ENCODE measurements at regions not wholly inside any gene's neighbourhood (a gene's known extent, or its start where the extent isn't known, plus 50 kb on each side); places are given as distances from the start of the nearest gene placed in this dataset.

DNA sequence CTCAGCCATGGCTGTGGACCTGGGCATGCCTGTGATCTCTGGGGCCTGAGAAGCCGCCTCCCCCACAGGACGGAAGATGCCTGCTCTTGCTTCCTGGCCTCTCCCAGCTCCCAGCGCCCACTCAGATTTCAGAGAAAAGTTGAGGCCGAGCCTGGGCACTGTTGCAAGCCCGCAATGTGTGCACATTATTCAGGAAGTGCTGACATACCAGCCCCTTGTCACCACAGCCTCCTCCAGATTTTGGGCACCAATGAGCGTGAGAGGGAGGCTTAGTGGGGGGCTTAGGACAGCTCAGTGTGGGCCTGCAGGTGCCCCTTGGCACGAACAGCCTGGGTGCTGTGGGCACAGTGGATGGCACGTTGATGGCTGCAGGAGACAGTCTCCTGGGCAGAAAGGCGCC, 1400.9 kb upstream of the ALCAM start:
- Histone ChIP-seq H3K27me3 (ENCODE audit: control insufficient read depth, insufficient read depth, low read length) (no peaks in the 10 kb centered on the region), H3K36me3 (ENCODE audit: control insufficient read depth, insufficient read depth, low read length) (no peaks in the 10 kb centered on the region), H3K9ac (ENCODE audit: low read length) (no peak overlapping the region), H3K4me3 (ENCODE audit: low read length) (no peak overlapping the region), H3K27ac (ENCODE audit: low read depth, low read length) (no peak overlapping the region), H3K4me1 (ENCODE audit: control insufficient read depth, insufficient read depth, low read length) (no peaks in the 10 kb centered on the region)

DNA sequence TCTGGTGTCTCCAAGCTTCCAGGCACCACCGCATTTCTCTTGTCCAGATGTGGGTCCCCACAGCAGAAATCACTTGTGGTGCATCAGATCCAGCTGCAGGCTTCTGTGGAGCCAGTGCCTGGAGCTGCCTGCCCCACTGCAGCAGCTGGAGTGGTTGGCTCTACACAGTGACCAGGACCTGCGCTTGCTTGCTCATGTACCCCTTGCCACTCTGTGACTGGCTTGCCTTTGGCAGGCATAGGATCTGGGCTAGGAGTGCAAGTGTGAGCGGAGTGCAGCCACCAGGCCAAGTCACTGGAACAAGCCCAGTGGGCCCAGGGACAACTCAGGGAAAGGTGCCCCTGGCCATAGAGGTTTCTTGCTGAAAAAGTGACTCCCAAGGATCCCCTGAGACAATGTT, 1400.0 kb upstream of the ALCAM start:
- no peak overlapping the region for H3K27ac ChIP-seq (ENCODE audit: low read depth, low read length)

DNA sequence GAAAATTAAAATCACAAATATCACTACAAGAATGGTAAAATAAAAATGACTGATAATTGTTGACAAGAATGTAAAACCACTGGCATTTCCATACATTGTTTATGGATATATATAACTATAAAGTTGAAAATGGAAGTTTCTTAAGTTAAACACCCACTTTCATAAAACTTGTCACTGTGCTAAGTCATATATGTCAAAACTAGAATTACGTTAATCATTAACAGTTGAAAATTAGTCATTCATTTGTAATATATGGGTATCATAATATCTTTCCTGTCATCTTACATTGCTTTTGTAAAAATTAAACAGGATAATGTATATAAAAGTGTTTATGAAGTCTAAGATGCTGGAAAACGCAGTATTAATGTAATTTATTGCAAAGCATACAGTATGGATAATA, 1398.6 kb upstream of the ALCAM start:
- no peaks in the 10 kb centered on the region for H3K27me3 ChIP-seq (ENCODE audit: control insufficient read depth, insufficient read depth, low read length)
- H3K4me1 ChIP-seq (ENCODE audit: control insufficient read depth, insufficient read depth, low read length) = no peaks in the 10 kb centered on the region
- no peak overlapping the region for H3K27ac ChIP-seq (ENCODE audit: low read depth, low read length)
- H3K4me3 ChIP-seq (ENCODE audit: low read length) = no peak overlapping the region
- no peaks in the 10 kb centered on the region for H3K36me3 ChIP-seq (ENCODE audit: control insufficient read depth, insufficient read depth, low read length)
- H3K9ac ChIP-seq (ENCODE audit: low read length) = no peak overlapping the region

More for the DNA sequence above, 1400.0 kb upstream of the ALCAM start:
- Histone ChIP-seq H3K36me3 (ENCODE audit: control insufficient read depth, insufficient read depth, low read length) (no peaks in the 10 kb centered on the region), H3K27me3 (ENCODE audit: control insufficient read depth, insufficient read depth, low read length) (no peaks in the 10 kb centered on the region), H3K9ac (ENCODE audit: low read length) (no peak overlapping the region), H3K4me1 (ENCODE audit: control insufficient read depth, insufficient read depth, low read length) (no peaks in the 10 kb centered on the region), H3K4me3 (ENCODE audit: low read length) (no peak overlapping the region)

DNA sequence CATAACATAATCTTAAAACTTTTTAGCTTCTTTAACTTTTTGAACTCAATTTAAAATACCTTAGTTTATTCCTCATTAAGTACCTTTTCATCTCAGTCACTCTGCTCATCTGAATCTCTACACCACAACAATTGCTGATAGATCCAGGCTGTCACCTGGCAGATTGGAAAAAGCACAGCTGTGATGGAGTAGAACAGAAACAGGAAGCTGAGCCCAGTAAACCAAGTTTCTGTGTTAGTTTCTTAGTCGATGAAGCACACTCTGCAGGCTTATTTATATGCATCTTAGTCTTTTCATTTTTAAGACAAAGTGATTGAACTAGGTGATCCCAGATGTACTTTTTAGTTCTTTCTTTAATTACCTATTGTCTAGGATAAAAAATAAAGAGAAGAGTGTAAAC, 1398.0 kb upstream of the ALCAM start:
- Histone ChIP-seq H3K36me3 (ENCODE audit: control insufficient read depth, insufficient read depth, low read length) (no peaks in the 10 kb centered on the region), H3K27me3 (ENCODE audit: control insufficient read depth, insufficient read depth, low read length) (no peaks in the 10 kb centered on the region), H3K4me3 (ENCODE audit: low read length) (no peak overlapping the region), H3K9ac (ENCODE audit: low read length) (no peak overlapping the region), H3K27ac (ENCODE audit: low read depth, low read length) (no peak overlapping the region), H3K4me1 (ENCODE audit: control insufficient read depth, insufficient read depth, low read length) (no peaks in the 10 kb centered on the region)

DNA sequence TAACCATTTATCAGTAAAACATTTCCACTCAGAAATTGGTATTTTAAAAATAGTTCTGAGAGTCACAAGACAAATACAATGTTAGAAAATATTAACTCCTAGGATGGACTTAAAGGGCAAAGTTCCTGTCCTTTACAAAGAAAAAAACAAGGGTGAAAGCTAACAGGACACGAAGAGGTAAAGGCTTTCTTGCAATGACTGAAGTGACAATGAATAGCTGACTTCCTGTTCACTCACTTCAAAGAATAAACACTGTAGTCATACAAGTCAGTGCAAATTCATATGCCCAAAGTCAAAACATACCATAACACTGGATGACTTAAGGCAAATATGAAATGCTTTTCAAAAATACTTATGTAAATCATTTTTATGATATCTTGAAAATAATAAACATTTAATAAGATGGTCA, 1389.8 kb upstream of the ALCAM start:
- H3K36me3 ChIP-seq (ENCODE audit: control insufficient read depth, insufficient read depth, low read length) = no peaks in the 10 kb centered on the region
- H3K4me1 ChIP-seq (ENCODE audit: control insufficient read depth, insufficient read depth, low read length) = no peaks in the 10 kb centered on the region
- no peak overlapping the region for H3K9ac ChIP-seq (ENCODE audit: low read length)
- H3K27me3 ChIP-seq (ENCODE audit: control insufficient read depth, insufficient read depth, low read length) = no peaks in the 10 kb centered on the region
- no peak overlapping the region for H3K4me3 ChIP-seq (ENCODE audit: low read length)
- H3K27ac ChIP-seq (ENCODE audit: low read depth, low read length) = no peak overlapping the region

DNA sequence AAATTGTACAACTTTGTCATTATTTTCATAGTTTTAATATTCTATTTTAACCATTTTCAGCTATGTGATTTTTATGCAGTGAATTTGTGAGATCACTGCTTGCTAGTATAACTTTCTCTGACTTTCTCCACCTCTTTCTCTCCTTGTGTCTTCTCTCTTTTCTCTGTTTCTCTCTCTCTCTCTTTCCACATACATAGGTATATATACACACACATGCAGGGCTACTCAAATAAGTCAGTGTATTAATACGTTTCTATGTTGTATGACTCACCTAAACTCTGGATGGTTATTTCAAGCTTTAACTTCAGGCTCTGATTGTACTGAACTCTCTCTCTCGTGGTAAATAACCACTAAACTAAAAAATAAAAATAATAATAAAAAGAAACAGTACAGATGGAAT, 1389.3 kb upstream of the ALCAM start:
- no peaks in the 10 kb centered on the region for H3K4me1 ChIP-seq (ENCODE audit: control insufficient read depth, insufficient read depth, low read length)
- H3K9ac ChIP-seq (ENCODE audit: low read length) = no peak overlapping the region

DNA sequence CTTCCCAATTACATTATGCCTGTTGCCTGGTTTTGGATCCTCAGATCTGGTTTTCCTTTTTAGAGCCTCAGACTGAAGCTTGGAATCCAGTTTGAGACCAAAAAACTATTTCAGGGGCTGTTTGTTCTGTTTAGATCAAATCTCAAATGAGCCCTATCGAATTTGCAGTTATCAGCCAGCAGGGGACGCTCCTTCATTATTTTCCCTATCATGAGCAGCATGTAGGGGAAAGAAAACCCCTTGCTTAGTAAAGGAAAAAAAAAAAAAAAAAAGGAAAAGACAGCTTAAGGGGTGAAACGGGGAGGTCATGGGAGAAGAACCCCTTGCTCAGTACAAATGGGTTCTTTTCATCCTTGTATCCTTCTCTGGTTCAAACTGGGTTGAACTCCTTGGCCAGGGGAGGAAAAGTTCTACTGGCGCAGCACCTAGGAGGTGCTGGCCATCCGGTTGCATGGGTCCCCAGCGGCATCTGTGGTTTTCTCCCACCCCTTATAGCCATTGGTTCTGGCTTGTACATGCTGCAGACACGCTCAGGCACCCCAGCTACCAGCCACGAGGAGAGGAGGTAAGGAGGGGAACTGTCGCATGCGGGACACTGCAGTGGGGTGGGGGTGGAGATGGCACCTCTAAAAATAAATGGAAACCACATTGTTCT, 1375.1 kb upstream of the ALCAM start:
- H3K4me3 ChIP-seq (ENCODE audit: low read length) = no peak overlapping the region
- H3K27ac ChIP-seq (ENCODE audit: low read depth, low read length) = no peak overlapping the region
- no peaks in the 10 kb centered on the region for H3K4me1 ChIP-seq (ENCODE audit: control insufficient read depth, insufficient read depth, low read length)
- no peaks in the 10 kb centered on the region for H3K36me3 ChIP-seq (ENCODE audit: control insufficient read depth, insufficient read depth, low read length)
- no peaks in the 10 kb centered on the region for H3K27me3 ChIP-seq (ENCODE audit: control insufficient read depth, insufficient read depth, low read length)
- no peak overlapping the region for H3K9ac ChIP-seq (ENCODE audit: low read length)

More for the DNA sequence above, 1389.3 kb upstream of the ALCAM start:
- H3K27me3 ChIP-seq (ENCODE audit: control insufficient read depth, insufficient read depth, low read length) = no peaks in the 10 kb centered on the region
- H3K27ac ChIP-seq (ENCODE audit: low read depth, low read length) = no peak overlapping the region
- H3K36me3 ChIP-seq (ENCODE audit: control insufficient read depth, insufficient read depth, low read length) = no peaks in the 10 kb centered on the region
- H3K4me3 ChIP-seq (ENCODE audit: low read length) = no peak overlapping the region

DNA sequence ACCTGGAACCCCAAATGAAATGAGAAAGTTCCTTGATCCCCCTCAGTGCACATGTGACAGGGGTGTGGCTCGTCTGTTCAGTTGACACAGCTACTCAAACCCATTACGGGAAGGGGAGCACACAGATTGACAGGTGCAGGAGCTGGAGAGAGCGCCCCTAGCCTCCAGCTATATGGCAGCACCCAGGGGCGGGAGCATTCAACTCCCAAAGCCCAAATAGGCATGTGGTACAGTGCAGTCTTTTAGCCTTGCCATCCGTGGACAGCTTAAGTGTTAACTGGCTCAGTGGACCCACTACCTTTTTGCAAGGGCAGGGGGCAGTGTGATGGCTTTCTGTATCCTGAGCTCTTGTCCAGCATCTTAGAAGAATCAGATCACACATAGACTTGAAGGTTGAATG, 1374.2 kb upstream of the ALCAM start:
- Histone ChIP-seq H3K4me3 (ENCODE audit: low read length) (no peak overlapping the region), H3K4me1 (ENCODE audit: control insufficient read depth, insufficient read depth, low read length) (no peaks in the 10 kb centered on the region), H3K27ac (ENCODE audit: low read depth, low read length) (no peak overlapping the region), H3K9ac (ENCODE audit: low read length) (no peak overlapping the region), H3K36me3 (ENCODE audit: control insufficient read depth, insufficient read depth, low read length) (no peaks in the 10 kb centered on the region), H3K27me3 (ENCODE audit: control insufficient read depth, insufficient read depth, low read length) (no peaks in the 10 kb centered on the region)

DNA sequence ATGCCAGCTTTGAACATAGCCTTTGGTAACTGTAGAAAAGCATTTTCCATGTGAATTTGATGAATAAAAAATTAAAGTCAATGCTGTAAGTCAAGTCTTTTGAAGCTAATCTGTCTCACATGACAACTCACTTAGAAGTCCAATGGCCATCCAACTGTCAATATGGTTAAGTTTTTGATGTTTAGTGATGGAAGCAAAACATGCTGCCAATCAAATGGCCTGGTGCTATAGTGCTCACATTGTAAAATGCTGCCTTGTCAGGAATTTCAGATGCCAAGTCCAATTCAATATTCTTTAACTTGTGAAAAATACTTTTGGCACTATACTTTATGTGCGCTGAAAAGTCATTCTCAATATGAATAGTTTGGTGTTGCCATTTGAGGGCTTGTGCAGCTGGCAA, 1361.8 kb upstream of the ALCAM start:
- no peak overlapping the region for H3K27ac ChIP-seq (ENCODE audit: low read depth, low read length)
- H3K27me3 ChIP-seq (ENCODE audit: control insufficient read depth, insufficient read depth, low read length) = no peaks in the 10 kb centered on the region
- H3K9ac ChIP-seq (ENCODE audit: low read length) = no peak overlapping the region
- H3K4me3 ChIP-seq (ENCODE audit: low read length) = no peak overlapping the region
- no peaks in the 10 kb centered on the region for H3K36me3 ChIP-seq (ENCODE audit: control insufficient read depth, insufficient read depth, low read length)
- no peaks in the 10 kb centered on the region for H3K4me1 ChIP-seq (ENCODE audit: control insufficient read depth, insufficient read depth, low read length)

DNA sequence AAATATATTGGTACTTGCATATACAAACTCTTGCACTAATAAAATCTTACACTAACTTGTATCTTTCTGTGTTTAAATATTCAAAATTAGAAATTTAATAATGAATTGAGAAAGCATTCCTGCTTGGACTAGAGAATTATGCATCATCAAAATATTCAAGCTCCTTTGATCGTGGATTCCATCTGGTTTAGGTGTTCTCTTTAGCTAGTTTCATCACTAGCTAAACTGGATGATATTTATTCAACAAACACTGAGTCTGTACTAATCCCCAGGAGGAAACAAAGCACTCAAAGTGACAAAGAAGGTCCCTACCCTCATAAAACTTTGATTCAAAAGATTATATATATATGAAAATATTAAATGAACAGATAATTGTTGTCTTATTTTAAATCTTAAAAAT, 1360.9 kb upstream of the ALCAM start:
- no peak overlapping the region for H3K27ac ChIP-seq (ENCODE audit: low read depth, low read length)
- H3K4me3 ChIP-seq (ENCODE audit: low read length) = no peak overlapping the region

DNA sequence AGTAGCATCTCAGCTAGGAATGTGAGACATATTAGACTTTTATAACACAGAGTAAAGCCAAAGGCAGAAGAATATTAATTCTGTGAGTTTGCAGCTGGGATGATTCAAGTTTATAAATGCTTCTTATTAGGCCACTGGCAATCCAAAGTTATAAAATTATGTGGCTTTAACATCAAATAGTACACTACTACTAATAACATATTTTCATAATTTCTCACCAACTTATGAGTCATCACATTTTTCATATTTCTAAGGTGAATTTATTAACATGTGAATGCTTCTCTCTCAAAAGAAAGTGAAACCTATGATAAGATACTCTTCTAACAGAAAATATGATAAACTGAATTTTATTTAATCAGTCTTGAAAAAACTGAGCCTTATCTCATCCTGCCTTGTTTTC, 1348.2 kb upstream of the ALCAM start:
- Histone ChIP-seq H3K36me3 (ENCODE audit: control insufficient read depth, insufficient read depth, low read length) (no peaks in the 10 kb centered on the region), H3K4me3 (ENCODE audit: low read length) (no peak overlapping the region), H3K27me3 (ENCODE audit: control insufficient read depth, insufficient read depth, low read length) (no peaks in the 10 kb centered on the region), H3K9ac (ENCODE audit: low read length) (no peak overlapping the region), H3K27ac (ENCODE audit: low read depth, low read length) (no peak overlapping the region), H3K4me1 (ENCODE audit: control insufficient read depth, insufficient read depth, low read length) (no peaks in the 10 kb centered on the region)

More for the DNA sequence above, 1360.9 kb upstream of the ALCAM start:
- H3K27me3 ChIP-seq (ENCODE audit: control insufficient read depth, insufficient read depth, low read length) = no peaks in the 10 kb centered on the region
- no peak overlapping the region for H3K9ac ChIP-seq (ENCODE audit: low read length)
- no peaks in the 10 kb centered on the region for H3K4me1 ChIP-seq (ENCODE audit: control insufficient read depth, insufficient read depth, low read length)
- H3K36me3 ChIP-seq (ENCODE audit: control insufficient read depth, insufficient read depth, low read length) = no peaks in the 10 kb centered on the region

DNA sequence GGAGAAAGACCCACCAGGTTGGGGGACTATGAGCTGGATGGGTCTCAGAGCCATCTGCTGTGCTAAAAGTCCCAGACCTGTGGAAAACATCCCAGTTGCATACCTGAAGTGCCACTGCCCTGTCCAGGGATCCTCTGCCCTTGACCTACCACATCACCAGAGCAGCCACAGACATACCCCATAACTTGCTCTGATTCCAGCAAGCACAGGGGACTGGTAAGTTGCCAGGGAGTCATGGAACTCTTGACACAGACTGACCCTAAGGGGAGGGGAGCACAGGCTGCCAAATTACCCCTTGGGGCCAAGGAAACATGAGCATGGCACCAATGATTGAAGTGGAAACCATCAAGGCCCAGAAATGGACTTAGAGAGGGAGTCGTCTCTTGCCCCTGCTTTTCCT, 1335.1 kb upstream of the ALCAM start:
- Histone ChIP-seq H3K36me3 (ENCODE audit: control insufficient read depth, insufficient read depth, low read length) (no peaks in the 10 kb centered on the region), H3K4me1 (ENCODE audit: control insufficient read depth, insufficient read depth, low read length) (no peaks in the 10 kb centered on the region), H3K27ac (ENCODE audit: low read depth, low read length) (no peak overlapping the region), H3K27me3 (ENCODE audit: control insufficient read depth, insufficient read depth, low read length) (no peaks in the 10 kb centered on the region), H3K9ac (ENCODE audit: low read length) (no peak overlapping the region), H3K4me3 (ENCODE audit: low read length) (no peak overlapping the region)

DNA sequence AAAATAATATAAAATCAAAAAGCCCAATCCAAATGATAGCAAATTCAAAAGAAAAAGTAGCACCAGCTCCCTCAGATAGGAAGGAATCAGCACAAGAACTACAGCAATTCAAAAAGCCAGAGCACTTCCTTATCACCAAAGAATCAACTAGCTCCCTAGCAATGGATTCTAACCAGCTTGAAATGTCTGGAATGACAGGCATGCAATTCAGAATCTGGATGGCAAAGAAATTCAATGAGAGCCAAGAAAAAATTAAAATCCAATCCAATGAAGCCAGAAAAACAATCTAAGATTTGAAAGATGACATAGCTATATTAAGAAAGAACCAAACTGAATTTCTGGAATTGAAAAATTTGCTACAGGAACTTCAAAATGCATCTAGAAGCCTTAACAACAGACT, 1334.4 kb upstream of the ALCAM start:
- Histone ChIP-seq H3K36me3 (ENCODE audit: control insufficient read depth, insufficient read depth, low read length) (no peaks in the 10 kb centered on the region), H3K27ac (ENCODE audit: low read depth, low read length) (no peak overlapping the region), H3K27me3 (ENCODE audit: control insufficient read depth, insufficient read depth, low read length) (no peaks in the 10 kb centered on the region), H3K4me1 (ENCODE audit: control insufficient read depth, insufficient read depth, low read length) (no peaks in the 10 kb centered on the region), H3K9ac (ENCODE audit: low read length) (no peak overlapping the region), H3K4me3 (ENCODE audit: low read length) (no peak overlapping the region)

All from rectal smooth muscle tissue (tissue), 1 donor.